NCI-H2029 (cell line): ENCODE measurements at regions not wholly inside any gene's neighbourhood (a gene's known extent, or its start where the extent isn't known, plus 50 kb on each side); places are given as distances from the start of the nearest gene placed in this dataset.

Experiments used
- DNase-seq: peaks from one replicate; lab custom pipeline; 2025; lab: John Stamatoyannopoulos, UW

- no peak for DNase-seq
These were observed 874.5 kb downstream of the BRD1 start for GRCh38 chr22:48953103-48953720.

- no peak for DNase-seq
These were observed 875.2 kb downstream of the BRD1 start for GRCh38 chr22:48952256-48953102.

GRCh38 chr22:48951836-48952235, 875.8 kb downstream of the BRD1 start:
- no peak for DNase-seq

- no peak for DNase-seq
These were observed 877.3 kb downstream of the BRD1 start for GRCh38 chr22:48950151-48950915.

GRCh38 chr22:48949375-48950149, 878.1 kb downstream of the BRD1 start:
- DNase-seq = no peak

GRCh38 chr22:48948575-48949170, 879.0 kb downstream of the BRD1 start:
- no peak for DNase-seq

GRCh38 chr22:48947636-48948035, 880.0 kb downstream of the BRD1 start:
- DNase-seq = no peak

GRCh38 chr22:48945621-48946458, 881.8 kb downstream of the BRD1 start:
- no peak for DNase-seq

- DNase-seq = no peak
These were observed 882.7 kb downstream of the BRD1 start for GRCh38 chr22:48944751-48945620.

- DNase-seq = no peak
These were observed 883.3 kb downstream of the BRD1 start for GRCh38 chr22:48944433-48944750.

- no peak for DNase-seq
These were observed 883.9 kb downstream of the BRD1 start for GRCh38 chr22:48943567-48944432.

- no peak for DNase-seq
These were observed 884.7 kb downstream of the BRD1 start for GRCh38 chr22:48942698-48943566.

- no peak for DNase-seq
These were observed 885.6 kb downstream of the BRD1 start for GRCh38 chr22:48941903-48942575.

GRCh38 chr22:48941033-48941902, 886.4 kb downstream of the BRD1 start:
- DNase-seq = no peak

GRCh38 chr22:48940266-48941032, 887.2 kb downstream of the BRD1 start:
- no peak for DNase-seq
